ENCODE measurements at regions not wholly inside any gene's neighbourhood (a gene's known extent, or its start where the extent isn't known, plus 50 kb on each side); places are given as distances from the start of the nearest gene placed in this dataset.

DNA sequence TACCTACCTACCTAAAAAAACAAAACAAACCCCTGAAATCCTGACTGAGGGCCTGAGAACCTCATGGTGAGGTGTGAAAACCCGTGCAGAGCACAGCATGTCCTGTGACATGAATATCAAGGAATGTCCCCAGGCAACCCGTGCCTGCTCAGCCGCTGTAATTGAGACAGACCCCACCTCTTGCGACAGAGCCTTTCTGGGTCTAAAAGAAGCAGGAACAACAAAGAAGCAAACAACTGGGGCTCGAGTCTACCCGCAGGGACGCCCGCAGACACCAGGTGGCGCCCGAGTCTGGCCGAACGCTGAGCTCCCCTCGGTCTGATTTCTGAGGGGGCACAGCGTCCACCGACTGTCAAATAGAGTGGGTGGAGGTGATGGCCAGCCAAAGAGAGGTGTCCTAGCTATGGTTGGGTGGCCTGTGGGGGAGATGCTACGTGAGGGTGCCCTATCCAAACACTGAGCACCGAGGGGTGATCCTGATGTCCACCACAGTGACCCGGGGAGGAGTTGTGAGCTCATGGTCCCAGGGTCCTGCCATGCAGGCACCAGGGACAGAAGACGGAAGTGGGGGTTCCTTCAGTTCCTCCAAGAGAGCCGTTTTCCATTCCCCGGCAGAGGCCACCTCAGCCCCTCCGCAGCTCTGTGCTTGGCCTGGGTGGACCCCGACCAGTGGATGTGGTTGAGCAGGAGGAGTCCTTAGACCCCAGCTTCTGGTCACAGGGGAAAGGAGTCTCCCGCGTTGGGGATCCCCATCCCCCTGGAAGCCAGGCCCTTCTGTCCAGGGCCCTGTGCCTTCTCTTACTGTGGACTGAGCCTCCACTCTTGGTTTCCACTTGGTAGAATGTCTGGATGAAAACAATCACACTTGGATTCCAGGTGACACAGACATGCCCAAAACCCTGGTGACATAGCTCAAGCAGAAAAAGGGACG is 268.2 kb downstream of the CDC5L start:
- TF ChIP-seq, protein P1, sequence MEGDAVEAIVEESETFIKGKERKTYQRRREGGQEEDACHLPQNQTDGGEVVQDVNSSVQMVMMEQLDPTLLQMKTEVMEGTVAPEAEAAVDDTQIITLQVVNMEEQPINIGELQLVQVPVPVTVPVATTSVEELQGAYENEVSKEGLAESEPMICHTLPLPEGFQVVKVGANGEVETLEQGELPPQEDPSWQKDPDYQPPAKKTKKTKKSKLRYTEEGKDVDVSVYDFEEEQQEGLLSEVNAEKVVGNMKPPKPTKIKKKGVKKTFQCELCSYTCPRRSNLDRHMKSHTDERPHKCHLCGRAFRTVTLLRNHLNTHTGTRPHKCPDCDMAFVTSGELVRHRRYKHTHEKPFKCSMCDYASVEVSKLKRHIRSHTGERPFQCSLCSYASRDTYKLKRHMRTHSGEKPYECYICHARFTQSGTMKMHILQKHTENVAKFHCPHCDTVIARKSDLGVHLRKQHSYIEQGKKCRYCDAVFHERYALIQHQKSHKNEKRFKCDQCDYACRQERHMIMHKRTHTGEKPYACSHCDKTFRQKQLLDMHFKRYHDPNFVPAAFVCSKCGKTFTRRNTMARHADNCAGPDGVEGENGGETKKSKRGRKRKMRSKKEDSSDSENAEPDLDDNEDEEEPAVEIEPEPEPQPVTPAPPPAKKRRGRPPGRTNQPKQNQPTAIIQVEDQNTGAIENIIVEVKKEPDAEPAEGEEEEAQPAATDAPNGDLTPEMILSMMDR (conservative IDR thresholded peaks at IDR 0.05; ENCODE audit: low read depth, low read length): peak; percentile 95
- peak; percentile 75 for DNase-seq (ENCODE audit: low read depth)
- no peak overlapping the region for H3K4me3 ChIP-seq (ENCODE audit: low read depth, low read length)

GRCh38 chr6:44656691-44657090 is 269.2 kb downstream of the CDC5L start:
- TF ChIP-seq, protein P1 (conservative IDR thresholded peaks at IDR 0.05; ENCODE audit: low read depth, low read length): no peak
- no peak overlapping the region for H3K4me3 ChIP-seq (ENCODE audit: low read depth, low read length)
- no peak for DNase-seq (ENCODE audit: low read depth)

- DNase-seq (ENCODE audit: low read depth): peak; percentile 46
- TF ChIP-seq, protein P1 (conservative IDR thresholded peaks at IDR 0.05; ENCODE audit: low read depth, low read length): peak; percentile 14
- no peak overlapping the region for H3K4me3 ChIP-seq (ENCODE audit: low read depth, low read length)
Measured at GRCh38 chr6:44657206-44657819, 269.8 kb downstream of the CDC5L start.

DNA sequence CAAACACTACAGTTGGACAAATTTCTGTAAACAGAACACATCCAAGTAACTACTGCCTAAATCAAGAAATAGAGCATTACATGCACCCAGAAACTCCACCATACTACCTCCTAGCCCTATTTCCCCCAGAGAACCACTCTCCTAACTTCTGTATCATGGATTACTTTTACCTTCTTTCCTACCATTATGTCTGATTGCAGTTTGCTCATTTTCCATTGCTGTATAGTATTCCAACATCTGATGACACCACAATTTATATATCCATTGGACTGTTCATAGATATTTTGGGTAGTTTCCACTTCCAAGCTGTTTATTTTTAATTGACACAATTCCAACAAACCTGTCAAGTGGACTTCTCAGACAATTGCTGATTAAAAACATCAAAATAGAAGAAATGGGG is 271.1 kb downstream of the CDC5L start:
- no peak for DNase-seq (ENCODE audit: low read depth)
- TF ChIP-seq, protein P1 (conservative IDR thresholded peaks at IDR 0.05; ENCODE audit: low read depth, low read length): no peak
- H3K4me3 ChIP-seq (ENCODE audit: low read depth, low read length): no peak overlapping the region

DNA sequence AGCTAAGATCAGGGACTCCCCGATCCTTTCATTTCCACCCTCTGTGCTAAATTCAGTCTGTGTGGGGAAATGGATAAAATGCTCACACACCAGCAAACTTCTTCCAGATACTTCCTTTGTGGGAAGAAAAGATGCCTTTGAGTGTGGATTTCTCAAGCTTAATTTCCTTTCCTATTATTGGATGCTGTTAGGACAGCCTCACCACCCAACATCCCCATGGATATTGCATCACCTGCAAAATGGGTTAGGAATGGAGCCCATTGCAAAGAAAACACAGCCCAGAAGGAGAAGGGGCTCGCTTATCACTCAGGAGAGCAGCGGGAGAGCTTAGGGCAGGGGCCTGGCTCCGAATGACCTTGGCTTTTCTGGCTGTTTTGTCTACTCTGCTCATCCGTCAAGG is 272.2 kb downstream of the CDC5L start:
- TF ChIP-seq, protein P1 (conservative IDR thresholded peaks at IDR 0.05; ENCODE audit: low read depth, low read length): no peak
- no peak overlapping the region for H3K4me3 ChIP-seq (ENCODE audit: low read depth, low read length)
- DNase-seq (ENCODE audit: low read depth): no peak

DNA sequence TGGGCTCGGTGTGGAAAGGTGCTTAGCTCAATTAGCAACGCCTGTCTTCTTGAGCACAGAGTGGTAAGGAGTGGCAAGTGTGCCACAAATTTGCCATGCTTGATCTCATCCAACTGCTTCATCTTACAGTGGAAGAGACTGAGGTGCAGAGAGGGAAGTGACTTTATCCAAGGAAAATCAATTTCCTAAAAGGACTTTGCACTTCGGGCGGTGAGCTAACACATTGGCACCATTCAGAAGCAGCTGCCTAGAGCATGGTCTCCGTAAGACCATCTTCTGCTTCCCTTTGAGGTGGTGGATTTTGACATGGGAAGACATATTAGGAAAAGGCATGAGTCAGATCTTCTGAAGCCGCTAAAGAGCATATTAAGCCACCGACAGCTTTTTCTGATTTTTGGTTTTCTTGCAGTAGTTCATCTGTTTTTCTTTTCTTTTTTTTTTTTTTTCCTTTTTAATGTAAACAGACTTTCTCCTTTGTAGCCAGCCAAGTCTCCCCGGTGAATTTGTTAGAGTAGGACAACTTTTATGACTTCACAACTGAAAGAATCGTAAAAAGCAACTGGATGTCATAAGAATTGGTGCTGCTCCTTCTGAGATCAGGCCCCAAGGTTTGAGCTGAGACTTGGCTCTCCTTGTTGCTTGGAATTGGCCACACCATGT is 273.2 kb downstream of the CDC5L start:
- TF ChIP-seq, protein P1 (conservative IDR thresholded peaks at IDR 0.05; ENCODE audit: low read depth, low read length): no peak
- H3K4me3 ChIP-seq (ENCODE audit: low read depth, low read length): no peak overlapping the region
- DNase-seq (ENCODE audit: low read depth): peak; percentile 22

Data from choroid plexus epithelial cell (primary cell).